Gastrocnemius medialis (tissue), 4 donors: ENCODE measurements at regions not wholly inside any gene's neighbourhood (a gene's known extent, or its start where the extent isn't known, plus 50 kb on each side); places are given as distances from the start of the nearest gene placed in this dataset.

Source experiments
- CTCF ChIP-seq, 5 experiments: fragments of 450-650 bp in 3 of 5; fragments of 200-600 bp in 2 of 5; sonication (generic) in 2 of 5; IDR thresholded peaks in 4 of 5; conservative IDR thresholded peaks in 1 of 5; 1 replicate in 4 of 5; 2 replicates in 1 of 5; pipeline ENCODE4 v1.5.1; 2016 to 2019; ENCODE audit warnings: antibody characterized with exemption in 5 of 5, mild to moderate bottlenecking in 3 of 5, moderate library complexity in 3 of 5
- POLR2A ChIP-seq, 2 donors: fragments of 450-650 bp; IDR thresholded peaks; one replicate each; pipeline ENCODE4 v1.6.1; 2017; ENCODE audit warnings: antibody characterized with exemption in 2 of 2, mild to moderate bottlenecking in 2 of 2, moderate library complexity in 2 of 2

GRCh38 chr11:92557879-92558278 lies 333.3 kb downstream of the FAT3 start:
- no peak for TF ChIP-seq POLR2A (IDR thresholded peaks at IDR 0.05)
- no peak for TF ChIP-seq CTCF (IDR thresholded peaks at IDR 0.05 in 4 of 5, conservative IDR thresholded peaks at IDR 0.05 in 1 of 5)
